ENCODE measurements at regions not wholly inside any gene's neighbourhood (a gene's known extent, or its start where the extent isn't known, plus 50 kb on each side); places are given as distances from the start of the nearest gene placed in this dataset.

DNA sequence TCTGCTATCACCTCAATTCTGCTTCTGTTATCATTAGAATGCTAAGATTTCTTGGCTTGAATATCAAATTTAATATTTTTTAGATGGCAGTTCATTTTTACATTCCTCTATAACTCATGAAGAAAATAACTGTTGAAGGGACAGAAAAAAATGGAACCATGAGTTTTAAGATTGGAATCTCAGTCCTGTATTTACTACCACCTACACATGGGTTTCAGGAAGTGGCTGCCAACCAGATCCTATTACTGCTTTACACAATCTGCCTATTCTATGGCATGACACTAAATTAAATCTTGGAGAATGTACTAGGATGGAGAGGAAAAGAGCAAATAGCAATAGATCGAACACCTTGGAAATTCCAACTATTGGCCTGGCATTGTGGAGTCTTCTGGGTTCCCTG lies 140.8 kb downstream of the DUSP6 start:
- ChIA-PET CTCF (interaction anchor here (1.0 kb wide), 1 partner anchor 19 kb away, joined by 3 read pairs; no protein-coding TSS in a partner anchor), POLR2A (interaction anchor here (0.6 to 1.4 kb wide), 2 partner anchors 14 to 1514 kb away, joined by 3 to 4 read pairs; no protein-coding TSS in a partner anchor)
- no peak for DNase-seq (ENCODE audit: low read depth, low spot score)
- TF ChIP-seq, protein P1, sequence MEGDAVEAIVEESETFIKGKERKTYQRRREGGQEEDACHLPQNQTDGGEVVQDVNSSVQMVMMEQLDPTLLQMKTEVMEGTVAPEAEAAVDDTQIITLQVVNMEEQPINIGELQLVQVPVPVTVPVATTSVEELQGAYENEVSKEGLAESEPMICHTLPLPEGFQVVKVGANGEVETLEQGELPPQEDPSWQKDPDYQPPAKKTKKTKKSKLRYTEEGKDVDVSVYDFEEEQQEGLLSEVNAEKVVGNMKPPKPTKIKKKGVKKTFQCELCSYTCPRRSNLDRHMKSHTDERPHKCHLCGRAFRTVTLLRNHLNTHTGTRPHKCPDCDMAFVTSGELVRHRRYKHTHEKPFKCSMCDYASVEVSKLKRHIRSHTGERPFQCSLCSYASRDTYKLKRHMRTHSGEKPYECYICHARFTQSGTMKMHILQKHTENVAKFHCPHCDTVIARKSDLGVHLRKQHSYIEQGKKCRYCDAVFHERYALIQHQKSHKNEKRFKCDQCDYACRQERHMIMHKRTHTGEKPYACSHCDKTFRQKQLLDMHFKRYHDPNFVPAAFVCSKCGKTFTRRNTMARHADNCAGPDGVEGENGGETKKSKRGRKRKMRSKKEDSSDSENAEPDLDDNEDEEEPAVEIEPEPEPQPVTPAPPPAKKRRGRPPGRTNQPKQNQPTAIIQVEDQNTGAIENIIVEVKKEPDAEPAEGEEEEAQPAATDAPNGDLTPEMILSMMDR (IDR thresholded peaks at IDR 0.05; ENCODE audit: insufficient read depth, low read length, missing control alignments), result no peak
- H3K4me3 ChIP-seq (ENCODE audit: low read depth, low read length), result no peak overlapping the region

DNA sequence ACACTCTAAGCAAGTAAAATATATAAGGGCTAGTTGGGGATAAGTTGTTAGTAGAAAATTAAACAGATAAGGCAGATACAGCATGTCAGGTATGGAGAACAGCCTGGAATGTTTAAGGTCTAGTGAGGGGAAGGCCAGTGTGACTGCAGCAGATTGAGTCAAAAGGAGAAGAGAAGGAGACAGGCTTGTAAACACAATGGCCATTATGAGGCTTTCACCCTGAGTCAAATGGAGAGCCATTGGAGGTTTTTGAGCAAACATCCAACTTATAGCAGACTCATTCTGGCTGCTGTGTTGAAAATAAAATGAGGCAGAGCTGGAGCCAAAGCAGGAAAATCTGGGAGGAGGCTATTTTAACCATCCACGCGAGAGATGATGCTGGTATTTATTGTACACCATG lies 142.0 kb downstream of the DUSP6 start:
- TF ChIP-seq, protein P1 (IDR thresholded peaks at IDR 0.05; ENCODE audit: insufficient read depth, low read length, missing control alignments), result no peak
- ChIA-PET POLR2A (interaction anchor here (1.4 kb wide), 1 partner anchor 16 kb away, joined by 4 read pairs; no protein-coding TSS in a partner anchor), CTCF (no interaction called here)
- no peak for DNase-seq (ENCODE audit: low read depth, low spot score)
- no peak overlapping the region for H3K4me3 ChIP-seq (ENCODE audit: low read depth, low read length)

DNA sequence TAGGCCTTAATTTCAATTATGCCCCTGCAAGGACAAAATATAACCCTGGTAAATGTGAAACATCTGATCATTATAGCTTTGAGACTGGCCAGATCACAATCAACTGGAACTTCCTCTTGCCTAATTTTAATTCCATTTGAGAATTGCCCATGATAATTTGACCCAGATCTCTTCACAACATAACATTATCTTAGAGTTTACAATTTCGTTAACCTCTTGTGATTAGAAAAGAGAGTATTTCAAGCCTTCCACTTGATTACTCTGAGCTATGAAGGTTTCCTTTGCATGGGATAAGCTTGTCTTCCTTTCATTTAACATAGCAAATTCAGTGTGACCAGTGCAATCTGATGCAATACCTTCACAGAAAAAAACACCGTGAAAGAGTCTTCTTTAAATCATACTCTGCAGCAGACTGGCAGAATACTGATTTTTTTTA lies 143.6 kb downstream of the DUSP6 start:
- ChIA-PET POLR2A (interaction anchor here (0.6 kb wide), 2 partner anchors 26 to 140 kb away, joined by 3 to 4 read pairs; no protein-coding TSS in a partner anchor), CTCF (interaction anchor here (0.6 kb wide), 1 partner anchor 157 kb away, joined by 3 read pairs; no protein-coding TSS in a partner anchor)
- no peak for DNase-seq (ENCODE audit: low read depth, low spot score)
- H3K4me3 ChIP-seq (ENCODE audit: low read depth, low read length), result no peak overlapping the region
- TF ChIP-seq, protein P1 (IDR thresholded peaks at IDR 0.05; ENCODE audit: insufficient read depth, low read length, missing control alignments), result no peak

DNA sequence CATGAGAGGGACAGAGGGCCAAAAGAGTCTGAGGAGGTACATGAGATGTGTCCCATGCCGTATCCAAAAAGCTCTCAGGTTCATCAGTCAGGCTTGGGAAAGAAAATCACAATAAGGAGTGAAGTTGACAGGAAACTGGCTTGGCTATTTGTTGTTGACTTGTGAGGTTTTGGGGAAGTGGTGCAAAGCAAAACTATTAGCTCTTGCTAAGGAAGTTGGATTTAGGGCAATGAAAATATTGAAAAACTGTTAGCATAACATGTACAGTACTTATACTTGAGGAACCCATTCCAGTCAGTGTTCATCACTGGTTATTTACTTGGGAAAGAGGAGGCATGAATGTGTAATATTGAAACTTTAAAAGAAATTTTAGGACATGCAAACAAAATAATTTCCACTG lies 145.9 kb downstream of the DUSP6 start:
- H3K4me3 ChIP-seq (ENCODE audit: low read depth, low read length), result no peak overlapping the region
- ChIA-PET POLR2A (no interaction called here), CTCF (no interaction called here)
- TF ChIP-seq, protein P1 (IDR thresholded peaks at IDR 0.05; ENCODE audit: insufficient read depth, low read length, missing control alignments), result no peak
- no peak for DNase-seq (ENCODE audit: low read depth, low spot score)

DNA sequence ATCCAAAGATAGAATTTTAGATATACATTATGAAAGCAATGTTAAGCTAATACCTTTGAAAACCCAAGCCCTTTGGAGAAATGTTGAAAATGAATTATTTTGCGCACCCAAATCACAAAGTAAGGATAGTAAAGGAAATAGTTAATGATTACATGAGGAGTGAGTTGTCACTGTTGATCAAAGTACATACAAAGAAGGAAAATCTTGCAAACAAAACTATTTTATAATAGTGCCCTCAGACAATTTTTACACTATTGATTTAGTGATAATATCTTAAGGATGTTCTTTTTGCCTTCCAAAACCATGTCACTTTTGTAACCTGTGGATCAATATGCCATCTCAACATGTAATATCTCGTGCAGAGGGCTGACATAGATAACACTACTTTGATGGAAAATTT lies 146.8 kb downstream of the DUSP6 start:
- POLR2A ChIA-PET, result no interaction called here
- CTCF ChIA-PET, result no interaction called here
- no peak for DNase-seq (ENCODE audit: low read depth, low spot score)
- no peak overlapping the region for H3K4me3 ChIP-seq (ENCODE audit: low read depth, low read length)
- TF ChIP-seq, protein P1 (IDR thresholded peaks at IDR 0.05; ENCODE audit: insufficient read depth, low read length, missing control alignments), result no peak

DNA sequence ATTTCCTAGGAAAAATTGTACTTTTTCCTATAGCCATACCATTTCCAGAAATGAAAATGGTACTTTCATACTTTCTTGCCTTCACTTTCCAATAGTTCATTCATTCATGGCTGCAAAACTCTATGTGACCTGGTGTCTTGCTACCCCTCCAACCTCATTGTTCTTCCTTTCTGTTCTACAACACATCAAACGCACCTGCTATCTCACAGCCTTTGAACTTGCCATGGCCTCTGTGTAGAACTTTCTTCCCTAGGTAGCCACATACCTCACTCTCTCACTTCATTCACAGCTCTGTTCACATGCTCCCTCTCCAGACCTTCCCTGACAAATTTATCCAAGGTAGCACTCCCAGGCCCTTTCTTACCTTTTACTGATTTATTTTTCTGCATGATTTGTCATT lies 149.2 kb downstream of the DUSP6 start:
- DNase-seq (ENCODE audit: low read depth, low spot score), result no peak
- H3K4me3 ChIP-seq (ENCODE audit: low read depth, low read length), result no peak overlapping the region
- CTCF ChIA-PET, result no interaction called here
- TF ChIP-seq, protein P1 (IDR thresholded peaks at IDR 0.05; ENCODE audit: insufficient read depth, low read length, missing control alignments), result no peak
- POLR2A ChIA-PET, result no interaction called here
